Left lung (tissue), 4 donors: ENCODE measurements at regions not wholly inside any gene's neighbourhood (a gene's known extent, or its start where the extent isn't known, plus 50 kb on each side); places are given as distances from the start of the nearest gene placed in this dataset.

ENCODE experiments used
- ATAC-seq: fragments of 200-7000 bp; cut with Tn5 transposase; one replicate; pipeline ENCODE4 v1.9.1; 2020; ENCODE audit warnings: moderate library complexity
- DNase-seq, 4 donors: peaks; one replicate each; pipeline ENCODE4 v3.0.0-alpha.2; 2013 to 2020
- H3K27ac ChIP-seq, 2 donors: fragments of 200-600 bp; sonication (generic) in 1 of 2; one replicate each; pipeline versions ENCODE4 v1.5.0 to v1.8.0; 2020 to 2021
- H3K27me3 ChIP-seq, 2 donors: fragments of 200-600 bp; sonication (generic) in 1 of 2; one replicate each; pipeline versions ENCODE4 v1.5.0 to v1.8.0; 2020 to 2021
- H3K36me3 ChIP-seq, 2 donors: fragments of 200-600 bp; sonication (generic) in 1 of 2; one replicate each; pipeline versions ENCODE4 v1.5.0 to v1.8.0; 2020 to 2021
- H3K4me1 ChIP-seq, 2 donors: fragments of 200-600 bp; one replicate each; pipeline ENCODE4 v1.8.0; 2021
- H3K4me3 ChIP-seq, 2 donors: fragments of 200-600 bp; sonication (generic) in 1 of 2; one replicate each; pipeline versions ENCODE4 v1.5.0 to v1.8.0; 2020 to 2021; ENCODE audit warnings: mild to moderate bottlenecking in 1 of 2
- H3K9me3 ChIP-seq, 2 donors: fragments of 200-600 bp; sonication (generic) in 1 of 2; one replicate each; pipeline versions ENCODE4 v1.5.0 to v1.8.0; 2020 to 2021
- CTCF ChIP-seq, 2 donors: fragments of 200-600 bp; sonication (generic) in 1 of 2; IDR thresholded peaks; one replicate each; pipeline versions ENCODE4 v1.5.0 to v1.8.0; 2021; ENCODE audit warnings: antibody characterized with exemption in 2 of 2
- intact Hi-C, 2 donors: fragments of 100-400 bp; cut with DNase I; formaldehyde crosslinking; loops; one replicate each; pipeline versions ENCODE4 v1.11.2 to v1.14.2; 2022
- donor health status: DM: no; HTN: yes; CAD: no.
- donor health status: DM: no; HTN: no; CAD: no.

- ATAC-seq (no peak), DNase-seq (no peak)
- Histone ChIP-seq H3K9me3 (no peaks in the 10 kb centered on the region), H3K36me3 (no peaks in the 10 kb centered on the region), H3K27me3 (no peaks in the 10 kb centered on the region), H3K27ac (no peak overlapping the region), H3K4me3 (no peak overlapping the region), H3K4me1 (no peaks in the 10 kb centered on the region)
- intact Hi-C loops: no loop called here
- TF ChIP-seq CTCF (IDR thresholded peaks at IDR 0.05): no peak
These were observed 417.0 kb downstream of the ZNF521 start for GRCh38 chr18:24935008-24935407.

- ATAC-seq (no peak), DNase-seq (no peak)
- H3K36me3 ChIP-seq: no peaks in the 10 kb centered on the region
- no peak for TF ChIP-seq CTCF (IDR thresholded peaks at IDR 0.05)
- H3K4me1 ChIP-seq: no peaks in the 10 kb centered on the region
- H3K27ac ChIP-seq: no peak overlapping the region
- intact Hi-C loops: no loop called here
- no peaks in the 10 kb centered on the region for H3K27me3 ChIP-seq
- no peak overlapping the region for H3K4me3 ChIP-seq
- H3K9me3 ChIP-seq: no peaks in the 10 kb centered on the region
These were observed 416.1 kb downstream of the ZNF521 start for GRCh38 chr18:24935896-24936295.

- ATAC-seq (no peak), DNase-seq (no peak)
- Histone ChIP-seq H3K27me3 (no peaks in the 10 kb centered on the region), H3K4me1 (no peaks in the 10 kb centered on the region), H3K4me3 (no peak overlapping the region), H3K27ac (no peak overlapping the region), H3K36me3 (no peaks in the 10 kb centered on the region), H3K9me3 (no peaks in the 10 kb centered on the region)
- intact Hi-C loops: no loop called here
- no peak for TF ChIP-seq CTCF (IDR thresholded peaks at IDR 0.05)
These were observed 415.3 kb downstream of the ZNF521 start for GRCh38 chr18:24936691-24937090.

GRCh38 chr18:24937639-24938275, 414.2 kb downstream of the ZNF521 start:
- H3K9me3 ChIP-seq: no peaks in the 10 kb centered on the region
- DNase-seq (no peak), ATAC-seq (no peak)
- intact Hi-C loops: no loop called here
- H3K4me1 ChIP-seq: no peaks in the 10 kb centered on the region
- no peak overlapping the region for H3K4me3 ChIP-seq
- H3K27me3 ChIP-seq: no peaks in the 10 kb centered on the region
- H3K36me3 ChIP-seq: no peaks in the 10 kb centered on the region
- no peak overlapping the region for H3K27ac ChIP-seq
- no peak for TF ChIP-seq CTCF (IDR thresholded peaks at IDR 0.05)

GRCh38 chr18:24940416-24940815, 411.6 kb downstream of the ZNF521 start:
- intact Hi-C loops: no loop called here
- Histone ChIP-seq H3K9me3 (no peaks in the 10 kb centered on the region), H3K4me3 (no peak overlapping the region), H3K4me1 (no peaks in the 10 kb centered on the region), H3K27ac (no peak overlapping the region), H3K27me3 (no peaks in the 10 kb centered on the region), H3K36me3 (no peaks in the 10 kb centered on the region)
- DNase-seq (no peak), ATAC-seq (no peak)
- TF ChIP-seq CTCF (IDR thresholded peaks at IDR 0.05): no peak
